H9 (cell line): ENCODE measurements at regions not wholly inside any gene's neighbourhood (a gene's known extent, or its start where the extent isn't known, plus 50 kb on each side); places are given as distances from the start of the nearest gene placed in this dataset.
"Not testable (repeated sequence)": the region's sequence is repeated elsewhere in the genome, so short reads cannot be mapped to it uniquely, and the experiment has no call there.

Source experiments
- DNase-seq: peaks from one replicate; pipeline ENCODE4 v3.0.0-alpha.2; 2017
- H2AFZ ChIP-seq: one replicate; pipeline ENCODE4 v1.6.1; 2013; ENCODE audit warnings: mild to moderate bottlenecking, low read length, control low read depth, moderate library complexity
- H2AK5ac ChIP-seq: 2 replicates; pipeline ENCODE4 v1.6.1; 2013; ENCODE audit warnings: low read length, control low read depth, mixed read lengths; ENCODE audit not compliant: insufficient read length
- H2BK120ac ChIP-seq: one replicate; pipeline ENCODE4 v1.6.1; 2013; ENCODE audit warnings: low read depth, mild to moderate bottlenecking, low read length, control low read depth, inconsistent platforms; ENCODE audit not compliant: poor library complexity, severe bottlenecking
- H2BK12ac ChIP-seq: 2 replicates; pipeline ENCODE4 v1.6.1; 2013; ENCODE audit warnings: low read length, control low read depth, mixed read lengths, low read depth; ENCODE audit not compliant: insufficient read length
- H2BK15ac ChIP-seq: 2 replicates; pipeline ENCODE4 v1.6.1; 2013; ENCODE audit warnings: low read depth, low read length, control low read depth
- H2BK20ac ChIP-seq: one replicate; pipeline ENCODE4 v1.6.1; 2013; ENCODE audit warnings: low read depth, mild to moderate bottlenecking, low read length, control low read depth, inconsistent platforms; ENCODE audit not compliant: poor library complexity, severe bottlenecking
- H2BK5ac ChIP-seq: 2 replicates; pipeline ENCODE4 v1.6.1; 2013; ENCODE audit warnings: low read length, control low read depth, mixed read lengths; ENCODE audit not compliant: insufficient read length
- H3K14ac ChIP-seq: 2 replicates; pipeline ENCODE4 v1.6.1; 2013; ENCODE audit warnings: low read length, control low read depth; ENCODE audit not compliant: insufficient read depth
- H3K18ac ChIP-seq: 2 replicates; pipeline ENCODE4 v1.6.1; 2013; ENCODE audit warnings: low read depth, mild to moderate bottlenecking, mixed read lengths, low read length, control low read depth; ENCODE audit not compliant: insufficient read length
- H3K23ac ChIP-seq: 2 replicates; pipeline ENCODE4 v1.6.1; 2013; ENCODE audit warnings: low read length, control low read depth, mixed read lengths, low read depth; ENCODE audit not compliant: insufficient read length
- H3K23me2 ChIP-seq: 2 replicates; pipeline ENCODE4 v1.6.1; 2013; ENCODE audit warnings: low read depth, mild to moderate bottlenecking, mixed read lengths, low read length, control low read depth; ENCODE audit not compliant: insufficient read length, poor library complexity, severe bottlenecking
- H3K27ac ChIP-seq: 2 replicates; pipeline ENCODE4 v1.5.1; 2013; ENCODE audit warnings: low read length, control low read depth, mixed read lengths, low read depth; ENCODE audit not compliant: insufficient read length
- H3K27me3 ChIP-seq: 2 replicates; pipeline ENCODE4 v1.6.1; 2013; ENCODE audit warnings: low read length, control low read depth, inconsistent platforms; ENCODE audit not compliant: insufficient read depth
- H3K4ac ChIP-seq: 2 replicates; pipeline ENCODE4 v1.6.1; 2013; ENCODE audit warnings: low read depth, mild to moderate bottlenecking, control low read depth, inconsistent platforms, low read length, moderate library complexity
- H3K4me1 ChIP-seq: 2 replicates; pipeline ENCODE4 v1.6.1; 2013; ENCODE audit warnings: low read length, control low read depth, inconsistent platforms; ENCODE audit not compliant: insufficient read depth
- H3K4me2 ChIP-seq: 2 replicates; pipeline ENCODE4 v1.6.1; 2013; ENCODE audit warnings: low read length, control low read depth, mixed read lengths; ENCODE audit not compliant: insufficient read length, insufficient read depth
- H3K56ac ChIP-seq: 2 replicates; pipeline ENCODE4 v1.6.1; 2013; ENCODE audit warnings: low read depth, mild to moderate bottlenecking, mixed read lengths, low read length, control low read depth; ENCODE audit not compliant: insufficient read length
- H3K79me1 ChIP-seq: 2 replicates; pipeline ENCODE4 v1.6.1; 2013; ENCODE audit warnings: low read depth, mild to moderate bottlenecking, moderate library complexity, low read length, control low read depth, inconsistent platforms; ENCODE audit not compliant: insufficient read depth, poor library complexity, severe bottlenecking
- H3K79me2 ChIP-seq: 2 replicates; pipeline ENCODE4 v1.6.1; 2013; ENCODE audit warnings: low read length, control low read depth, inconsistent platforms; ENCODE audit not compliant: insufficient read depth
- H3K9ac ChIP-seq: 2 replicates; pipeline ENCODE4 v1.6.1; 2013; ENCODE audit warnings: low read length, control low read depth, mixed read lengths; ENCODE audit not compliant: insufficient read length; ENCODE audit errors: extremely low read depth
- H3K9me3 ChIP-seq: one replicate; pipeline ENCODE4 v1.6.1; 2013; ENCODE audit warnings: low read depth, low read length, inconsistent platforms; ENCODE audit not compliant: control insufficient read depth
- H3T11ph ChIP-seq: one replicate; pipeline ENCODE4 v1.6.1; 2013; ENCODE audit warnings: mild to moderate bottlenecking, low read length, control low read depth, inconsistent platforms
- H4K20me1 ChIP-seq: one replicate; pipeline ENCODE4 v1.6.1; 2013; ENCODE audit not compliant: control insufficient read depth, insufficient read length, insufficient read depth
- H4K5ac ChIP-seq: 2 replicates; pipeline ENCODE4 v1.6.1; 2013; ENCODE audit warnings: low read depth, mild to moderate bottlenecking, mixed read lengths, low read length, control low read depth; ENCODE audit not compliant: insufficient read length
- H4K8ac ChIP-seq: replicated peaks from 2 replicates; pipeline ENCODE4 v1.6.1; 2013; ENCODE audit warnings: low read length, control low read depth, mixed read lengths, low read depth; ENCODE audit not compliant: insufficient read length
- H4K91ac ChIP-seq: 2 replicates; pipeline ENCODE4 v1.6.1; 2013; ENCODE audit warnings: low read depth, mild to moderate bottlenecking, moderate library complexity, mixed read lengths, low read length, control low read depth; ENCODE audit not compliant: insufficient read length
- H3K27ac Mint-ChIP-seq, 3 experiments: 2 replicates in 2 of 3; 3 replicates in 1 of 3; pipeline ENCODE4 v1.8.0; 2020 to 2021; ENCODE audit warnings: mixed read lengths in 3 of 3, mild to moderate bottlenecking in 1 of 3, moderate library complexity in 1 of 3
- H3K27me3 Mint-ChIP-seq: 2 replicates; pipeline ENCODE4 v1.8.0; 2021; ENCODE audit warnings: low read depth, mild to moderate bottlenecking, moderate library complexity, mixed read lengths
- H3K36me3 Mint-ChIP-seq, 3 experiments: 2 replicates in 2 of 3; 3 replicates in 1 of 3; pipeline ENCODE4 v1.8.0; 2020 to 2021; ENCODE audit warnings: low read depth in 3 of 3, mixed read lengths in 3 of 3; ENCODE audit not compliant: insufficient read depth in 1 of 3
- H3K4me1 Mint-ChIP-seq, 2 experiments: 2 replicates each; pipeline ENCODE4 v1.8.0; 2020; ENCODE audit warnings: mixed read lengths in 2 of 2
- H3K4me3 Mint-ChIP-seq, 2 experiments: 2 replicates in 1 of 2; 3 replicates in 1 of 2; pipeline ENCODE4 v1.8.0; 2020 to 2021; ENCODE audit warnings: mild to moderate bottlenecking in 2 of 2, mixed read lengths in 2 of 2, moderate library complexity in 1 of 2
- H3K9me3 Mint-ChIP-seq, 2 experiments: 2 replicates in 1 of 2; 3 replicates in 1 of 2; pipeline ENCODE4 v1.8.0; 2020; ENCODE audit warnings: mild to moderate bottlenecking in 2 of 2, mixed read lengths in 2 of 2, moderate library complexity in 1 of 2
- WGBS: extraction: QIAGEN DNeasy Blood & Tissue Kit; methylation state at CpG from one replicate; pipeline ENCODE4 v1.1.7; 2013; ENCODE audit warnings: missing lambda C conversion rate, low lambda C conversion rate, mixed read lengths; ENCODE audit not compliant: insufficient read length; ENCODE audit errors: extremely low coverage; 5-methylcytosine and 5-hydroxymethylcytosine counted together
- TF ChIP-seq, protein P1 (sequence below): fragments of 200-600 bp; sonication (generic); conservative IDR thresholded peaks from 3 replicates; pipeline ENCODE4 v1.8.0; 2021; ENCODE audit warnings: antibody characterized with exemption, mild to moderate bottlenecking

DNA sequence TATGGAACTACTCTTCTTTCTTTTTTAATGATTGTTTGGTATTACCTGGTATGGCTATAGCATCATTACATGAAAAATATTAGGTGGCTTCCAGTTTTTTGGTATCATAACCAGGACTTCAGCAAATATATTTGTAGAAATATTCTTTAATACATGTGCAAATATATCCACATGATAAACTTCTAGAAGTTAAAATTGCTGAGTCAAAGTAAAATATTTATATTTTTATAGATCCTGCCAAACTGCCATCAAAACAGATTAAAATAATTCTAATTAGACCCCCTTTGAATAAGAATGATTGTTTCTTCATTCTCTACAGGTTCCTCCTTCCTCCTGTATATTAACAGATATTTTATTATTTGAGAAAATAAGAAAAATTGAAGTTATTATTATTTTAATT is 708.5 kb upstream of the INTU start:
- no peak overlapping the region for H2AFZ ChIP-seq
- H3K9ac ChIP-seq: no peak overlapping the region
- no peak overlapping the region for H3K27ac Mint-ChIP-seq
- no peak overlapping the region for H3K4me3 Mint-ChIP-seq
- TF ChIP-seq, protein P1, sequence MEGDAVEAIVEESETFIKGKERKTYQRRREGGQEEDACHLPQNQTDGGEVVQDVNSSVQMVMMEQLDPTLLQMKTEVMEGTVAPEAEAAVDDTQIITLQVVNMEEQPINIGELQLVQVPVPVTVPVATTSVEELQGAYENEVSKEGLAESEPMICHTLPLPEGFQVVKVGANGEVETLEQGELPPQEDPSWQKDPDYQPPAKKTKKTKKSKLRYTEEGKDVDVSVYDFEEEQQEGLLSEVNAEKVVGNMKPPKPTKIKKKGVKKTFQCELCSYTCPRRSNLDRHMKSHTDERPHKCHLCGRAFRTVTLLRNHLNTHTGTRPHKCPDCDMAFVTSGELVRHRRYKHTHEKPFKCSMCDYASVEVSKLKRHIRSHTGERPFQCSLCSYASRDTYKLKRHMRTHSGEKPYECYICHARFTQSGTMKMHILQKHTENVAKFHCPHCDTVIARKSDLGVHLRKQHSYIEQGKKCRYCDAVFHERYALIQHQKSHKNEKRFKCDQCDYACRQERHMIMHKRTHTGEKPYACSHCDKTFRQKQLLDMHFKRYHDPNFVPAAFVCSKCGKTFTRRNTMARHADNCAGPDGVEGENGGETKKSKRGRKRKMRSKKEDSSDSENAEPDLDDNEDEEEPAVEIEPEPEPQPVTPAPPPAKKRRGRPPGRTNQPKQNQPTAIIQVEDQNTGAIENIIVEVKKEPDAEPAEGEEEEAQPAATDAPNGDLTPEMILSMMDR: no peak
- no peak overlapping the region for H2BK5ac ChIP-seq
- H4K20me1 ChIP-seq: no peaks in the 10 kb centered on the region
- H3K4me1 ChIP-seq: no peaks in the 10 kb centered on the region
- H2AK5ac ChIP-seq: no peak overlapping the region
- H3K4ac ChIP-seq: no peak overlapping the region
- H3K79me2 ChIP-seq: no peaks in the 10 kb centered on the region
- H3K18ac ChIP-seq: no peak overlapping the region
- H3K36me3 Mint-ChIP-seq: peaks cover 5 to 14% (median 9%) of the 10 kb centered on the region in 3 experiments; a peak in 5 of 7 replicates
- no peak overlapping the region for H3K27ac ChIP-seq
- no peak overlapping the region for H2BK15ac ChIP-seq
- no peaks in the 10 kb centered on the region for H3K23me2 ChIP-seq
- no peaks in the 10 kb centered on the region for H3K9me3 ChIP-seq
- no peaks in the 10 kb centered on the region for H3K79me1 ChIP-seq
- no peak overlapping the region for H4K8ac ChIP-seq
- H4K5ac ChIP-seq: no peak overlapping the region
- H3K4me2 ChIP-seq: no peak overlapping the region
- H3K27me3 ChIP-seq: no peaks in the 10 kb centered on the region
- H3K4me1 Mint-ChIP-seq: no peaks in the 10 kb centered on the region
- H3K23ac ChIP-seq: no peak overlapping the region
- H2BK12ac ChIP-seq: no peak overlapping the region
- no peaks in the 10 kb centered on the region for H3K27me3 Mint-ChIP-seq
- H3K14ac ChIP-seq: no peak overlapping the region
- peaks cover 20 to 22% of the 10 kb centered on the region in 2 experiments for H3K9me3 Mint-ChIP-seq
- H3T11ph ChIP-seq: no peak overlapping the region
- no peak overlapping the region for H2BK120ac ChIP-seq
- no peak overlapping the region for H2BK20ac ChIP-seq
- H4K91ac ChIP-seq: no peak overlapping the region
- H3K56ac ChIP-seq: no peak overlapping the region
- no peak for DNase-seq

DNA sequence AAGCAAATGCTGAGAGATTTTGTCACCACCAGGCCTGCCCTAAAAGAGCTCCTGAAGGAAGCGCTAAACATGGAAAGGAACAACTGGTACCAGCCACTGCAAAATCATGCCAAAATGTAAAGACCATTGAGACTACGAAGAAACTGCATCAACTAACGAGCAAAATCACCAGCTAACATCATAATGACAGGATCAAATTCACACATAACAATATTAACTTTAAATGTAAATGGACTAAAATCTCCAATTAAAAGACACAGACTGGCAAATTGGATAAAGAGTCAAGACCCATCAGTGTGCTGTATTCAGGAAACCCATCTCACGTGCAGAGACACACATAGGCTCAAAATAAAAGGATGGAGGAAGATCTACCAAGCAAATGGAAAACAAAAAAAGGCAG is 702.7 kb upstream of the INTU start:
- not testable (repeated sequence) for H2BK120ac ChIP-seq, H2BK12ac ChIP-seq, H3K23me2 ChIP-seq, H2BK5ac ChIP-seq, H3K4ac ChIP-seq, H3K27ac ChIP-seq, H2BK15ac ChIP-seq, H2AFZ ChIP-seq, H3T11ph ChIP-seq, H3K27ac Mint-ChIP-seq, H2BK20ac ChIP-seq, H3K4me1 Mint-ChIP-seq, H3K56ac ChIP-seq, H3K18ac ChIP-seq, H3K4me2 ChIP-seq, H3K79me2 ChIP-seq, H3K79me1 ChIP-seq, H3K27me3 ChIP-seq, H2AK5ac ChIP-seq, H4K5ac ChIP-seq, H3K4me3 Mint-ChIP-seq, H4K8ac ChIP-seq, DNase-seq, H3K9me3 ChIP-seq, H4K91ac ChIP-seq, H3K14ac ChIP-seq, H3K23ac ChIP-seq, H3K27me3 Mint-ChIP-seq, H3K9ac ChIP-seq, H4K20me1 ChIP-seq, H3K4me1 ChIP-seq
- no CpG with 5 or more reads among the region's 4 CpGs for WGBS
- H3K9me3 Mint-ChIP-seq: peaks cover 12 to 14% of the 10 kb centered on the region in 2 experiments
- H3K36me3 Mint-ChIP-seq: peaks cover 2 to 11% (median 9%) of the 10 kb centered on the region in 3 experiments; a peak in 4 of 7 replicates
